NCI-H82 (cell line): ENCODE measurements at regions not wholly inside any gene's neighbourhood (a gene's known extent, or its start where the extent isn't known, plus 50 kb on each side); places are given as distances from the start of the nearest gene placed in this dataset.

Source experiments
- DNase-seq: peaks from one replicate; lab custom pipeline; 2025; lab: John Stamatoyannopoulos, UW

GRCh38 chr11:27287205-27287604 is 75.8 kb downstream of the CCDC34 start:
- DNase-seq = no peak

- DNase-seq = no peak
Observed at GRCh38 chr11:27285761-27286160, 77.3 kb downstream of the CCDC34 start.

DNA sequence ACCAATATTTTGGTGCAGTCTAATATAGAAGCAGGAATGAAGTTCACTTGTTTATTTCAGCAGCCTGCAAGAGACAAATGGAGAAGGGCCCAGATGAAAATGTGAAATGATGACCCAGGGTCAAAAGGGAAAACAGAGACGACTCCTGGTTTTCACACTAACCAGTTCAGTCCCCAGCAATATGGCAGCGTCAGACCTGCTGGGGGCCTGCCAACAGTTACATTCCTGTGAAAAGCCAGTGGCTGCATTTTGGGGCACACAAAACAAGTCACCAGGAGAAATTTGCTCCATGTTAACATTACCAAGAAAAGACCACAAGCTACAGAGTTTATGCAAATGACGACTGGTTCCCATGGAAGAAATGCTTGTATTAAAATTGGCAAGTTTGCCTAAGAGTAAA is 80.2 kb downstream of the CCDC34 start:
- no peak for DNase-seq

DNA sequence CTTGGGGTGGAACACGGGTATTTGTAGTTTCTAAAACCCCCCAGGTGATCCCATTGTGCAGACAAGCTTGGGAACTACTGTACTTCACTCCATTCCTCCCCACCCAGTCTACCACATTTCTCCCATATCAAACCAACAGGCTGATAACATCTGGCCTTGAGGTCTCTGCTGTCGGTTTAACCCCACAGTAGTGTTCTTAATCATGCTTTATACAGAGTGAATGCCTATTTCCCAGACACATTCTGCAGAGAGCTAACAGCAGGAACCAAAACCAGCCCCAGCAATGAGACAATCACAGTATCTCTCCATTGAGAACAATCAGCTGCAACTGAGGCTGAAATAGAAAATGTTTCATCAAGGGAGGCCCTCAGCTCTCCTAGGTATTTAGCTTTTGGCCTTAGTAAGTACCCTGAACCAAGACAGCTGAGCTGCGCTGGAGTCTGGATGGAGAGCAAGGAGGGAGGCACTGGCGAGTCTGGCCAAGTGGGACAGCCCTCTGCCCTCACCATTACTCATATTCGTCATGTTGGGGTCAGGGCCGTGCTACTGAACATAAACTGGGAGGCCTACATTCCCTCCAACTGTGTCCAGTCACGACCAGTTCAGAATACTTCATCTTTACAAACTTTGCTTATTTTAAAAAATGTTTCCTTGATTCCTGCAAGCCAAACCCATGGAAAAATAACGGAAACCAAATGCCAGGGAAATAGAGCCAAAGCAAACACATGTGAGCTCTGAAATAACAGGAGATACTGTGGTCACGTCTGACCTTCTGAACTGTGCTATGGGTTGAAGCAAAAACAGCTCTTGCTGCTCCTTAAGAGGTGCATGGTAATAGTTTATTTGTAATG is 81.0 kb downstream of the CCDC34 start:
- DNase-seq = no peak

- no peak for DNase-seq
Observed at GRCh38 chr11:27281276-27281675, 81.7 kb downstream of the CCDC34 start.

GRCh38 chr11:27280140-27280539 is 82.9 kb downstream of the CCDC34 start:
- DNase-seq = no peak

DNA sequence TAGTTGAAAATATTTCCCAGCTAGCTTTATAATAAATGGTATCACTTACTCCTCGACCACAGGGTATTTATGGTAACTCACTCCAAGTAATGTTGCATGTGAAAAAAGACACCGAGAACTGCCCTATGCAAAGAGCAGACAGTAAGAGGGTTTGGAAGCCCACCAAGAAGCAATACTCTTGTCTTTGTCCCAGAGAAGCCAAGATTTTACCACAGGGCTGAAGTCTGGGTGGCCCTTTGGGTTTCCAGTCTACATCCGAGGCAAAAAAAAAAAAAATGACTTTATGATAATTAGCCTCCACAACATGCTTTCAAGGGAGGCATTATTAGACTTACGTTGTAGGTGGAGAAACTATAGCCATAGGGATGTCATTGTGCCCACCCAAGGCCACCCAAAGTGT is 83.6 kb downstream of the CCDC34 start:
- DNase-seq = no peak

GRCh38 chr11:27277843-27278242 is 85.2 kb downstream of the CCDC34 start:
- no peak for DNase-seq

- no peak for DNase-seq
Observed at GRCh38 chr11:27276141-27276540, 86.9 kb downstream of the CCDC34 start.

DNA sequence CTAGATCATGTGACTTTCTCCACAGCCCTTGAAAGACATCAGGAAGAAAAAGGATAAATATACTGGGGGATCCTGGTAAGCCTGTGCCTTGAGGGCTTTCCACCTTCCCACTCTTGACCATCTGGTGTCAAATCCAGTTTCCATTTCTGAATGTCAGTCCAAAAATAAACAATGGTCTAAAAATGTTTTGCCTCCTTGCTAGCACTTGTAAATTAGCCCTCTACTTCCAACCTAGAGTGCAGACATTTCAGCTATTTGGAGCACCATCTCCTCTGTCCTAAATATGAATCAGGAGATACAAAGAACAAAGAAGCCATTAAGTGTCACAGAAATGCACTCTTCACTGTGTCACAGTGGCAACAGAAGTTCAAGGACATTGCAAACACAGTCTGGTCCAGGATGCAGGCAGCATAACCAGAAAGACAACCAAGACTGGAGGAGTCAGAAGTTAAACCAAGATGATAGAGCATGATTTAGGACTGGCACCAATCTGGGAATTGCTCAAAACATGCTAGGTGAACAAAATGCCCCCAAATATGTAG is 88.1 kb downstream of the CCDC34 start:
- DNase-seq = no peak

- no peak for DNase-seq
Observed at GRCh38 chr11:27266125-27266524, 96.9 kb downstream of the CCDC34 start.

DNA sequence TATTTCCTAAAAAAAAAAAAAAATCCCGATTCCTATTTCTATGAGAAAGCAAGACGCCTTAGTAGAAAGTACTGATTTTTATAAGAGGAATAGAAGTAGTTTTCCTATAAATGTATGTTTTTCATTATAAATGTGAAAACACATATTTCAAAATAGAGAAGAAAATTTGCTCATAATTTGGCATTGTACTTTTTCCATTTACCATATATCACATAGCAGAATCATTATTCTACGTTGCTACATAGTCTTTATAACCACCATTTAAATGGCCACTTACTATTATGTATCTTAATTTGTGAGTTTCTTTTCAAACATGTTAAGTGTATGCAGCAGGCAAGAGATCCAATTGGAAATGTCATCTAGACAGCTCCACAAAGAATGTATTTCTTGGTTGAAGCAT is 99.0 kb downstream of the CCDC34 start:
- DNase-seq = no peak

- no peak for DNase-seq
Observed at GRCh38 chr11:27263046-27263445, 100.0 kb downstream of the CCDC34 start.

DNA sequence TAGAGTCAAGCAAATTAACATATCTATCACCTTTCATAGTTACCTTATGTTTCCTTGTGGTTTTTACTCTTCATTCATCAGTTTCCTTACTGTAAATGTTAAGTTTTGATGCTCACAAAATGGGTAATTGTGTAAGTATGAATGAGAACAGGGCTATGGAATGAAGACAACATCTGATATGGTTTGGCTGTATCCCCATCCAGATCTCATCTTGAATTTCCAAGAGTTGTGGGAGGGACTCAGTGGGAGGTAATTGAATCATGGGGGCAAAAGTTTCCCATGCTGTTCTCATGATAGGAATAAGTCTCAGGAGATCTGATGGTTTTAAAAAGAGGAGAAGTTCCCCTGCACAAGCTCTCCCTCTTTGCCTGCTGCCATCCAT is 107.6 kb downstream of the CCDC34 start:
- DNase-seq = no peak

DNA sequence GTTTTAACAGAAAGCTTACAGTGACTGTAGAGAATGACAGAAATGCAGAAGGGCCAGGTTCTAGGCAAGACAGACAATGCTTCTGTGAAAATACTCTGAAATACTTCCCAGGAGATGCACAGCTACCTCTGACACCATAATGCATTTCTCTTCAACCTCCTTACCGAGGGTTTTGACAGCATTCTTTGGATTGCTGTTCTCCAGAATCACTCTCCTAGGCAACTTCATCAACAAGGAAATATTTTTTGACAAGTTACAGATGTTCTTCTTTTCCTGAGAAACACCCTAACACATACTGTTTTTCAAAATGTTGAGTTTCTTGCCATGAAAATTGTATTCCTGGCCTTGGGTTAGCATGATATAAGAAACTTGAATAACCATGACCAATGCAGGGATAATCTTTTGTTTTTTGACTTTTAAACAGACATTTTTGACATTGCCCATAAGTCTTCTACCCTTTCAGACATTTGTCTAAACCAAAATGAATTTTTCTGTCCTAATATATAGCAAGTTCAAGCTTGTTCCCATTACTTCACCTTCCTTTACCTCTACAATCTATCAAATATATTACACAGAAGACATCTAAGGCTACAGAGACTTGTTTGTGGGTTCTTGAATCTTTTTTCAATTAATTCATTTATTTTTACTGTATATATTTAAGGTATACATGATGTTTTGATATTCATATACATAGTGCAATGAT is 108.1 kb downstream of the CCDC34 start:
- no peak for DNase-seq

DNA sequence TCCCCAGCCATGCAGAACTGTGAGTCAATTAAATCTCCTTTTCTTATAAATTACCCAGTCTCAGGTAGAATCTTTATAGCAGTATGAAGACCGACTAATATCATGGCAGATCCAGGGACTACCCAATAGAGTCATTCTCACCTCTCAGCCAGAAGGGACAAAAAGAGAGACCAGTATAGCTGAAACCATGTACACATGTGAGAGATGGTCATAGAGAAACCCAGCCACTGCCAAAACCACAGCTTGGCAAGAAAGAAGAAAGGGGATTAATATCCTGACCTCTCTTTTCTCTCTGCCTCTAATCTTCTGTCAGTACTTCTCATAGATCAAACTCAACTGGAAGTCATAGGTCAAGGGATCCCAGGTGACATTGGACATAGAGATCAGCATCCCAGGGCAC is 109.8 kb downstream of the CCDC34 start:
- no peak for DNase-seq

DNA sequence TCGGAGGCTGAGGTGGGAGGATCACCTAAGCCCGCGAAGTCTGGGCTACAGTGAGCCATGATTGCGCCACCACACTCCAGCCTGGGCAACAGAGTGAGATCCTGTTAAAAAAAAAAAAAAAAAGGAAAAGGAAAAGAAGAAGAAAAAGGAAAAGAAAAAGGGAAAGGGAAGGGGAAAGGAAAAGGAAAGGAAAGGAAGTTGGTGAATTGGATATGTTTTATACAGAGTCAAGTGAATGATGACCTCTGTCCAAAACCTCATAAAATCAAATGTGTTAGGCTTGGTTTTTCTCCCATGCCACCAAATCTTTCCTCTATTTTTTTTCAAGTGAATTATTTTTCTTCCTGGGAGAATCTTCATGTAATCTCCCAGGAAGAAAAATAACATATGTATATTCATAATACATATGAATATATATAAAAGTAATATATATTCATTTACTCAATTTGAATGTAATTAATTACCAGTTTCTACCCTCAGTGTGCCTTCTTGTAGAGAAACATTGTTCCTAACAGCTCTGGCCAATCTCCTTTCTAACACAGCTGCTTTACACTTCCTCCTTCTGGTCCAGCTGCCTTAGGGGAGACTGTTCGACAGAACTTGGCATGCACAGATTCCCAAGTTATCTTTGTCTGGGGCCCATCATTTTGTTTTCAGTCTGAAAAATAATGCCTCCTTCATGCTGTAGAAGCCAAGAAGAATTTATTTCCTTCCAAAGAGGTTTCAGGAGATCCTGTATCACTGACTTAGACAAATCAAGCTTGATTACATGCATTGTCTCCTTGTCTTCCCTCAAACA is 111.9 kb downstream of the CCDC34 start:
- DNase-seq = no peak

DNA sequence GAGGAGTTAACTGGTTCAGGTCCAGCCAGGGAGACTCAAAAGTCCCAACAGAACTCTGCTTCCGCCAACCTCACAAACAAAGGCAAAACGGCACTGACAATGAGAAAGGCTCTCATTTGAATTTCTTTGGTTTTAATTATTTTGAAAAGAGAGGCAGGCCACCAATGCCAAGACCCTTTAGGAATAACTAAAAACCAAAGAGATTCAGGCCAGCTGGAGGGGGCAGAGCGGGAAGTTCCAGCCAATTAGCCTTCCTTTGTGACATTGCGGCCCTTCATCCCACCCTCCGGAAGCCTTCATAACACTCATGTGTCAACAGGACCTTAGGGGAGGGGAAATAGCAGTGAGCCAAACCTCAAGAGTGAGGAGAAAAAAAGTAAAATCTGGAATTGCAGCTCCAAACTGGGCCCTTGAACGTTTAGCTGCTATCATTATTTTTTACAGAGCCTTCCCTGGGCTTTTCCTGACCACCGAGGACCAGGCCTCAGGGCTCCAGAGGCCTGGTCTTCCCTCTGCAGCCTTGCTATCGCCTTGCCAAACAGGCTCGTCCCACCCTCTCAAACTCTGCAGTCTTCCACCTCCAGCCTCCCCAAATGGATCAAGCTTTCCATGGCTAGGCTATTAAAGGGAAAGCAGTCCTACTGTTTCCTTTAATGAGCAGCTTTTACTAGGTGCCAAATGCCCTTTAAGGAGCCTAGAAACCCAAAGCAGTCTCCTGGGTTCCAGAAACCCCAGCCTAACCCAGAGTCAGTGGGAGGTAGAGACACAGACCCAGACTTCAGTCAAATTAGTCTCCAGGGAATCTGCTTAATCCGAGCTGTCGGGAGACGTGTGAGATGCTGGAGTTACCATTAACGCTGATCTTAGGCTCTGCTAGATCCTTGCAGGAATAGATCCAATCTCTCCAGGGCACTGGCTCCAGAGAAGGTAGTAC is 114.2 kb downstream of the CCDC34 start:
- DNase-seq = peak; percentile 78

GRCh38 chr11:27247660-27248059 is 115.4 kb downstream of the CCDC34 start:
- no peak for DNase-seq

DNA sequence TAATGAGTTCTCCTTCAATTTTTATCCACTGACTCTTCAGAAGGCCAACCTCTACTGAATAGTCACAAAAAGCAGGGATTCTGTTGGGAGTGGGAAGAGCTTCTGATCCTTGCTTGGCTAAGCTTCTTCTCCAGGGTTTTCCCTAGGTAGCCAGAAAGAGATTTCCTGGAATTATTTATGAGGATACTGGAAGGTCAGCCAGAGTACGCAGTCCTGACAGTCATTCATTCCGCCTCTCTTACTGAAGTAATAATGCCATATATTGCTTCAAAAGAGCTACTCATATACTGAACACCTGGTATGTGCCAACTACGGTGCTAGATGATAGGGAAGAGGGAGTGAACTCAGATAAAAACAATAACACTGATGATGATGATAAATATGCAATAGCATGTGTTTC is 116.1 kb downstream of the CCDC34 start:
- no peak for DNase-seq

DNA sequence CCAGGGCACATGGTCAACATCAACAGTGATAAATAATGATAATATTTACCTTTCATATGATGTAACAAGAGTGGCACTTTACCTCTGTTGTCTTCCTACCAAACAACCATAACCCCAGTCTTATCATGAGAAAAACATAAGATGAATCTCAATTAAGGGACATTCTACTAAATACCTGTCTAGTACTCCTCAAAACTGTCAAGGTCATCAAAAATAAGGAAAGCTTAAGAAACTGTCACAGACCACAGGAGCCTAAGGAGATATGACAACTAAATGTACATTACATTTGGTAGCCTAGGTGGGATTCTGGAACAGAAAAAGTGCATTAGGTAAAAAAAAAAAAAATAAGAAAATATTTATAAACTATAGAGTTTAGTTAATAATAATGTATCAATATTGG is 118.1 kb downstream of the CCDC34 start:
- DNase-seq = no peak
